GM21381 (cell line): ENCODE measurements at regions not wholly inside any gene's neighbourhood (a gene's known extent, or its start where the extent isn't known, plus 50 kb on each side); places are given as distances from the start of the nearest gene placed in this dataset.
"Not testable (repeated sequence)": the region's sequence is repeated elsewhere in the genome, so short reads cannot be mapped to it uniquely, and the experiment has no call there.

ENCODE experiments used
- ATAC-seq: cut with Tn5 transposase; IDR thresholded peaks from one replicate; pipeline ENCODE4 v1.9.1; 2021; ENCODE audit warnings: mild to moderate bottlenecking, moderate library complexity; ENCODE audit not compliant: unreplicated experiment

DNA sequence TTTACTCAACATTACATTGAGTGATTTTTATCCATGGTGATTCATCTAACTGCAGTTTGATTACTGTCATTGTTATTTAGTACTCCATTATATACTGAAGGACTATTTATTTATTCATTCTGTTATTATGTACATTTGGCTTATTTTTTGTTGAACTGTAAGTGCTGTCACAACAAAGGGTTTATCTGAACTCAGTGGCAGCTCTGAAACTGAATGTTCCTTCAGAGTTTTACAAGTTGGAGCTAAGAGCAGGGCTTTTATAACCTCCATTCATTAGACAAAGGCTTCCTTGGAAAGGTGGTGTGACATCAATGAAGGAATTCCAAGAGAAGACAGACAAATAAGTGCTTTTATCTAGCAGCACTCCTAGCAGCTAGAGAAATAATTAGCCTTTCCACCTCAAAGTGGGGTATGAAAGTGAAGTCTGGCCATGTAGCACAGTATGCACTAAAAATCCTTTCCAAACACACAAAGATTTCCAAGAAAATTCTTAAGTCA, 83.3 kb upstream of the GORAB start:
- no peak for ATAC-seq

DNA sequence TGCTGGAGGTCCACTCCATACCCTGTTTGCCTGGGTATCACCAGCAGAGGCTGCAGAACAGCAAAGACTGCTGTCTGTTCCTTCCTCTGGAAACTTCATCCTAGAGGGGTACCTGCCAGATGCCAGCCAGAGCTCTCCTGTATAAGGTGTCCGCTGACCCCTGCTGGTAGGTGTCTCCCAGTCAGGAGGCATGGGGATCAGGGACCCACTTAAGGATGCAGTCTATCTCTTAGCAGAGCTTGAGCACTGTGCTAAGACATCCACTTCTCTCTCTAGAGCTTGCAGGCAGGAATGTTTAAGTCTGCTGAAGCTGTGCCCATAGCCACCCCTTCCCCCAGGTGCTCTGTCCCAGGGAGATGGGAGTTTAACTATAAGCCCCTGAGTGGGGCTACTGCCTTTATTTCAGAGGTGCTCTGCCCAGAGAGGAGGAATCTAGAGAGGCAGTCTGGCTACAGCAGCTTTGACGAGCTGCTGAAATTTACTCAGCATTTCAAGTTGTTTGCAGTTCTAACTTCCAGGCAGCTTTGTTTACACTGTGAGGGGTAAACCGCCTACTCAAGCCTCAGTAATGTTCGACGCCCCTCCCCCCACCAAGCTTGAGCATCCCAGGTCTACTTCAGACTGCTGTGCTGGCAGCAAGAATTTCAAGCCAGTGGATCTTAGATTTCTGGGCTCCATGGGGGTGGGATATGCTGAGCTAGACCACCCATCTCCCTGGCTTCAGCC, 74.5 kb upstream of the GORAB start:
- ATAC-seq, result not testable (repeated sequence)

- ATAC-seq, result no peak
Measured at GRCh38 chr1:170460001-170460400, 72.0 kb upstream of the GORAB start.

DNA sequence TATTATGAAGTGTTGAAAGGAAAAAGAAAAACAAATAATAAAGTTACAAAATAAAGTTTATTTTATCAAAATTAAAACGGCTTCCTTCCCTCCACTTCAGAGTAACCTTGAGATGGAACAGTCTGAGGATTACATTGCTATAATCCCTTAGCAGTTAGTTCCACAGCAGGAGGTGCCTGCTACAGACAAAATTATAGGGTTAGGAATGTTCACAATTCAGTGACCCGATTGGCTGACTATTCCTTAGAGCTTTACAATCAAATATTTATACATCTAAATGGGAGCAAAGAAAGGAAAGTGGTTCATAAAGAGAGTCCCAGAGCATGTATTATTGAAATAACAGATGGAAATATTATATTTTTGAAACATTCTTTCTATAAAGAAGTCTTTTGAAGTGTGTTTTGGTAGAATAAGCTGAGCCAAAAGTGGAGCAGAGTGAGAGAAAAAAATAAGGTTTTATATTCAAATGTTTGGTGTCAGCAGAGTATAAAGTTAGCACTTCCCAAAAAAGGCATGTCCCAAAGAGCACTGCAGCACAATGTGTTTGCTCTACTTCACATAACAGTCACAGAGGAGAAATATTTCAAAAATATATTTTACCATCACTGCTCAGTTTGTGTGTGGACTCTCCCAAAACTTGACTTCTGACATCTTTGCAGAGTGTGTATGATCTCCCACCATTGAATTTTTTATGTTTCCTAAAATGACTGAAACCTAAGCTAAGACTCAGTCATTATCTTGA, 71.4 kb upstream of the GORAB start:
- no peak for ATAC-seq

GRCh38 chr1:170461291-170461747, 70.6 kb upstream of the GORAB start:
- no peak for ATAC-seq

DNA sequence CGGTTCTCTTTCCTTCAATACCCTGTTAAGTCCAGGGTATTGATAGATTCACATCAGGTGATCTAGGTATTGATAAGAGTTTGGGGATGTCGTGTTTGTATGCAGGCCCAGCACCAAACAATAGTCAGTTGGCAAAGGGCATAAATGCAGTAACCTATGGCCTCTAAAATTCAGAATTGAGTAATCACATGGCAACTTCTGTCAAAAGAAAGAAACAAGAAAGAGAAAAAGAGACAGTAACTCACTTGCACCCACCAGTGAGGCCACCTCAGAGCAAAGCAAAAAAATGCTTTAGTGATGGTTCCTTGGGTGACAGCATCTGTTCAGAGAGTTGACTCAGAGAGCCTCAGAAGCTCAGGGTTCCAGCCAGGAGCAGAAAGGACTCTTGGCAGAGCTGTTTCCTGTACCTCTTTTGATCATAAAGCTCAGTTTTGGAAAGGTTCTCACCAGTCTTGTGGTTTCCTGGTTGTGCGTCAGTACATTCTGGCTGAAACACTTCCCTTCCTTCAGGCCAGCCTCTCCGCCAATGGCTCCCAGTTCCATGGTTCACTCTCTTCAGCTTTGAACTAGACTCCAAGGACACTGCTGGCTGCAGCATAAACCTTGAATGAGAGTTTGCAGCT, 70.1 kb upstream of the GORAB start:
- no peak for ATAC-seq

DNA sequence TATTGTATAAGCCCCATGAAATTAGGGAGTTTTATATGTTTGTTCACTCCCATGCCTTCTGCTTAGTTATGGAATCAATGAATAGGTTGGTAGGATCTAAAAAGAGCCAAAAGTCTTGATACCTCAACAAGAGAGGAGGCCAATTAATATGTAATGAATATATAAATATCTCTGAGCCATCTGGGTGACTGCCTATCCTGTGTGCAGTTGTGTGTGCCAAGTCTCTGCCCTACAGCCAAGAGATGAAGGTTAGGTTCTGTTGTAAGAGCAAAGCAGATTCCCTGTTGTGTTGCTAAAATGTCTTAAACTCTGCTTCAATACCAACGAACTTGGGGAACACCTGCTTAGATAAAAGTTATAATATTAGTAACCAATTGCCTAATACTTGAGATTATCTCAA, 61.8 kb upstream of the GORAB start:
- ATAC-seq, result no peak

DNA sequence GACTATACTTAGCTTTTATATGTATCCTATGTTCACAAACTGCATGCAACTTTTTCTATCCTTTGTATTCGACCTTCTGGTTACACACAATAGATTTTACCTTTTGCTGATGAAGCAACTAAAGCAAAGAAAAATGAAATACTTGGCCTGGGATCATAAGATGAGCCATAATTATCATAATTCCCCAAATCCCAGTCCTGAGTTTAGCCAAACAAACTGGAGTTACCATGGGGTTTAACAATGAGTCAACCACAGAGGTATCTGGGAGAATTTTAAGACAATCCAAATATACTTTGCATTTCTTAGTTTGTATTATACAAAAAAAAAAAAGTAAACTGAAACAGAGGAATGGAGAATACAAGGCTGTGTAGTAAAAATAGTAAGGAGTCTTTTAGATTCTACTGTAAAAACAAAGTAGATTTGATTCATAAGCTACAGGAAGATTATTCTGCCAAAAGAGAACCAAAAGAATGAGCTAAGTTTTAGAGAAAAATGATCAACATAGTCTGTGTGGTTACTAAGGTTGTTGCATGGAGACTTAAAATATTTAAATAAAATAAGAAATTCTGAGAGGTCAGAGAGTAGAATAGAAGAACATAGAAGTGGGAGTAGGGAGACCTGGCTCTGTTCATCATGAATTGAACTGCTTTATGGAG, 60.4 kb upstream of the GORAB start:
- no peak for ATAC-seq

- ATAC-seq, result no peak
Measured at GRCh38 chr1:170481000-170481399, 51.0 kb upstream of the GORAB start.
